Progenitor cell of endocrine pancreas (in vitro differentiated cells): ENCODE measurements at regions not wholly inside any gene's neighbourhood (a gene's known extent, or its start where the extent isn't known, plus 50 kb on each side); places are given as distances from the start of the nearest gene placed in this dataset.

Experiments used
- DNase-seq: peaks from one replicate; pipeline ENCODE4 v3.0.0; 2021; ENCODE audit warnings: low spot score; ENCODE audit not compliant: unreplicated experiment
- H3K27ac Mint-ChIP-seq: 2 replicates; pipeline ENCODE4 v1.8.0; 2021; ENCODE audit warnings: mild to moderate bottlenecking, moderate library complexity, mixed read lengths
- H3K27me3 Mint-ChIP-seq: 2 replicates; pipeline ENCODE4 v1.8.0; 2021; ENCODE audit warnings: mixed read lengths
- H3K36me3 Mint-ChIP-seq: 2 replicates; pipeline ENCODE4 v1.8.0; 2022; ENCODE audit warnings: mixed read lengths; ENCODE audit not compliant: insufficient read depth
- H3K4me1 Mint-ChIP-seq: 2 replicates; pipeline ENCODE4 v1.8.0; 2021; ENCODE audit warnings: low read depth, mixed read lengths
- H3K4me3 Mint-ChIP-seq: 2 replicates; pipeline ENCODE4 v1.8.0; 2021; ENCODE audit warnings: low read depth, mild to moderate bottlenecking, moderate library complexity, mixed read lengths
- H3K9me3 Mint-ChIP-seq: 2 replicates; pipeline ENCODE4 v1.8.0; 2021; ENCODE audit warnings: low read depth, mixed read lengths
- CTCF ChIP-seq: fragments of 200-600 bp; sonication (generic); IDR thresholded peaks from one replicate; pipeline ENCODE4 v1.5.0; 2021; ENCODE audit warnings: antibody characterized with exemption, mild to moderate bottlenecking; ENCODE audit not compliant: unreplicated experiment

GRCh38 chr11:87942786-87943185, 232.5 kb downstream of the RAB38 start:
- Mint-ChIP-seq H3K4me3 (no peak overlapping the region), H3K27me3 (no peaks in the 10 kb centered on the region), H3K36me3 (no peaks in the 10 kb centered on the region), H3K27ac (no peak overlapping the region), H3K4me1 (no peaks in the 10 kb centered on the region), H3K9me3 (no peaks in the 10 kb centered on the region)
- no peak for DNase-seq
- no peak for TF ChIP-seq CTCF

- H3K4me3 Mint-ChIP-seq, result no peak overlapping the region
- TF ChIP-seq CTCF, result no peak
- H3K9me3 Mint-ChIP-seq, result peaks cover 3% of the 10 kb centered on the region
- no peak overlapping the region for H3K27ac Mint-ChIP-seq
- no peaks in the 10 kb centered on the region for H3K36me3 Mint-ChIP-seq
- no peak for DNase-seq
- H3K4me1 Mint-ChIP-seq, result no peaks in the 10 kb centered on the region
- H3K27me3 Mint-ChIP-seq, result no peaks in the 10 kb centered on the region
Measured at GRCh38 chr11:87934182-87934581, 241.1 kb downstream of the RAB38 start.

GRCh38 chr11:87926250-87926970, 248.8 kb downstream of the RAB38 start:
- TF ChIP-seq CTCF, result no peak
- no peaks in the 10 kb centered on the region for H3K4me1 Mint-ChIP-seq
- H3K36me3 Mint-ChIP-seq, result no peaks in the 10 kb centered on the region
- peaks cover 3% of the 10 kb centered on the region for H3K9me3 Mint-ChIP-seq
- DNase-seq, result no peak
- no peaks in the 10 kb centered on the region for H3K27me3 Mint-ChIP-seq
- no peak overlapping the region for H3K4me3 Mint-ChIP-seq
- H3K27ac Mint-ChIP-seq, result no peak overlapping the region

GRCh38 chr11:87924125-87924524, 251.1 kb downstream of the RAB38 start:
- no peak for DNase-seq
- H3K4me1 Mint-ChIP-seq, result no peaks in the 10 kb centered on the region
- H3K27me3 Mint-ChIP-seq, result no peaks in the 10 kb centered on the region
- no peaks in the 10 kb centered on the region for H3K9me3 Mint-ChIP-seq
- no peaks in the 10 kb centered on the region for H3K36me3 Mint-ChIP-seq
- no peak for TF ChIP-seq CTCF
- no peak overlapping the region for H3K27ac Mint-ChIP-seq
- H3K4me3 Mint-ChIP-seq, result no peak overlapping the region

- Mint-ChIP-seq H3K36me3 (no peaks in the 10 kb centered on the region), H3K4me3 (no peak overlapping the region), H3K27ac (no peak overlapping the region), H3K27me3 (no peaks in the 10 kb centered on the region), H3K4me1 (no peaks in the 10 kb centered on the region), H3K9me3 (no peaks in the 10 kb centered on the region)
- no peak for TF ChIP-seq CTCF
- DNase-seq, result no peak
Measured at GRCh38 chr11:87917111-87917510, 258.1 kb downstream of the RAB38 start.
